AG04450 (cell line): ENCODE measurements at regions not wholly inside any gene's neighbourhood (a gene's known extent, or its start where the extent isn't known, plus 50 kb on each side); places are given as distances from the start of the nearest gene placed in this dataset.

ENCODE experiments used
- CTCF ChIA-PET: fragments of 300-600, 350-600 bp; formaldehyde crosslinking; extraction: SDS; loops from one replicate; lab custom pipeline; 2022; ENCODE audit warnings: antibody characterized with exemption, inconsistent platforms; lab: Charles Lee
- POLR2A ChIA-PET: fragments of 350-600 bp; formaldehyde crosslinking; extraction: SDS; loops from one replicate; lab custom pipeline; 2021; ENCODE audit warnings: antibody characterized with exemption, inconsistent platforms; lab: Yijun Ruan, JAX
- DNase-seq: peaks from one replicate; pipeline ENCODE4 v3.0.0-alpha.2; 2011; ENCODE audit warnings: low read depth, low spot score
- H3K27ac ChIP-seq: one replicate; pipeline ENCODE4 v1.5.1; 2012; ENCODE audit warnings: low read depth, low read length, control low read depth
- H3K27me3 ChIP-seq: one replicate; pipeline ENCODE4 v1.6.0; 2012; ENCODE audit warnings: low read length; ENCODE audit not compliant: control insufficient read depth, insufficient read depth
- H3K4me3 ChIP-seq: 2 replicates; pipeline ENCODE4 v1.5.1; 2011; ENCODE audit warnings: mild to moderate bottlenecking, low read depth, low read length, control low read depth
- H3K9me3 ChIP-seq: 2 replicates; pipeline ENCODE4 v1.5.1; 2012; ENCODE audit warnings: low read length; ENCODE audit not compliant: control insufficient read depth, insufficient read depth
- TF ChIP-seq, protein P1 (sequence below): IDR thresholded peaks from 2 replicates; pipeline ENCODE4 v1.5.1; 2011; ENCODE audit warnings: low read depth, low read length, control low read depth, inconsistent platforms

DNA sequence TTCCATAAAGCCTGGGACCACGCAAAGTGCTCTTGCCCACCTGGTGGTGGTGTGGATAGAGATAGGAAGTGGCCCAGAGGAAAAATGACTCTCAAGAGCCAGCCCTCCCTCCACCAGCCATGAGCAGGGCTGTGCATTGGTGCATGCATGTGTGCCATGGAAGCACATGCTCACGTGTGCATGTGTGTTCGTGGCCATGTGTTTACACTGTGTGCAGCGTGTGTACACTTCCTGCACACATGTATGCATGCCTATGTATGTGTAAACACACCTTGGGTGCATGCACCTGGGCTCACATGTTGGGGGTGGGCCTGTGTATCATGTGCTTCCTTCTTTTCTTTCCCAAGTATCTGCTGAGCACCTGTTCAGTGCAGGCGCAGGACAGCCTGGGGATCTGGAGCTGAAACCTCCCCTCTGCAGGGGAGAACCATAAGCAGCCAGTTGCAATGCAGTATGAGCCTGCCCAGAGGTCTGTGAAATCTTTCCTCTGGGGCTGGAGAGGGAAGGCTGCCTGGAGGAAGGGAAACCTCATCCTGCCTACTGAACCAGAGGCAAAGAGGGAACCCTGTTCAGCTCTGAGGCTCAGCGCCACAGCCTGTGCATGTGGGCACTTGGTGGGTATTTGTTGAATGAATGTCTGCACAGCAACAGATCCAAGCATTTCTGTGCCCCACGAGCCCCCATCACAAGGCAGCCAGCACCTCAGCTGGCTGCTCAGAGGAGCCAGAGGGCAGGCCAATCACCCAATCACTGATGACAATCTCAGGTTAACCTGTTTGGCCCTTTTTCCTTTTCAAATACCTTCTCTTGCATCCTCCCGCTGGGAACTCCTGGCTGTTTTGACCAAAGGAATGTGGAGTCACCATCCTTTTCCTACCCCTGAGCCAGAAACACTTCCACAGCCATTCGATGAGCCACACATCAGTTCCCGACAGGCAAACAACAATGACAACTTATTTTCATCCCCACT lies 327.0 kb downstream of the NPHP4 start:
- no peak for DNase-seq
- Histone ChIP-seq H3K27ac (no peak overlapping the region), H3K4me3 (no peak overlapping the region), H3K9me3 (peaks cover 82% of the 10 kb centered on the region), H3K27me3 (no peaks in the 10 kb centered on the region)
- TF ChIP-seq, protein P1, sequence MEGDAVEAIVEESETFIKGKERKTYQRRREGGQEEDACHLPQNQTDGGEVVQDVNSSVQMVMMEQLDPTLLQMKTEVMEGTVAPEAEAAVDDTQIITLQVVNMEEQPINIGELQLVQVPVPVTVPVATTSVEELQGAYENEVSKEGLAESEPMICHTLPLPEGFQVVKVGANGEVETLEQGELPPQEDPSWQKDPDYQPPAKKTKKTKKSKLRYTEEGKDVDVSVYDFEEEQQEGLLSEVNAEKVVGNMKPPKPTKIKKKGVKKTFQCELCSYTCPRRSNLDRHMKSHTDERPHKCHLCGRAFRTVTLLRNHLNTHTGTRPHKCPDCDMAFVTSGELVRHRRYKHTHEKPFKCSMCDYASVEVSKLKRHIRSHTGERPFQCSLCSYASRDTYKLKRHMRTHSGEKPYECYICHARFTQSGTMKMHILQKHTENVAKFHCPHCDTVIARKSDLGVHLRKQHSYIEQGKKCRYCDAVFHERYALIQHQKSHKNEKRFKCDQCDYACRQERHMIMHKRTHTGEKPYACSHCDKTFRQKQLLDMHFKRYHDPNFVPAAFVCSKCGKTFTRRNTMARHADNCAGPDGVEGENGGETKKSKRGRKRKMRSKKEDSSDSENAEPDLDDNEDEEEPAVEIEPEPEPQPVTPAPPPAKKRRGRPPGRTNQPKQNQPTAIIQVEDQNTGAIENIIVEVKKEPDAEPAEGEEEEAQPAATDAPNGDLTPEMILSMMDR: no peak
- ChIA-PET CTCF (no interaction called here), POLR2A (no interaction called here)

DNA sequence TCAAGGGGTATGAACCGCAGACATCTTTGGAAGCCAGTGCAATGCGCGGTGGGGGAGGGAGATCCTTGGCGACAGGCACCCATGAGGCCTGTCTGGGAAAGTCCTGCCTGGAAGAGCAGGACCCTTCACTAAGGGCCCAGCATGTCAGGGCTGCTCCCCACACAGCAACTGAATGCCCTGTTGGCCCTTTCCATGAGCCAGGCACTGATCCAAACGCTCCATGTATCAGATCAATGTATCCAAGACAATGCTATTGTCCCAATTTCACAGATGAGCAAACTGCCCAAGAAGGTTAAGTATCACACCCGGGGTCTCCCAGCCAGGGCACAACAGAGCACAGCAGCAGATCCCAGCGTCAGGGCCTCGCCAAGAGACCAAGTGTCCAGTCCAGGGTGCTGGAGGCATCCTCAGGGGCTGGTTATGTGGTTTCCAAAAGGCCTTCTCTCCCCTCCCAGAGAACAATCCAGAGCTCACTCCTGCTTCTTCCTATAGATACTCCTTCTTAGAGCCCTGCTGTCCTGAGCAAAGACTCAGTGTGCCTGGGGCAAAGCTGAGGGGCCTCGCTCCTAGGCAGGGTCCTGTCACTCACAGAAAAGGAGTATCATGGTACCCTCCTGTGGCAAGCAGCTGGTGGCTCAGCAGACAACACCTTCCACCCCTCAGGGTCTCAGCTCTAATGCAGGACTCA lies 328.0 kb downstream of the NPHP4 start:
- peaks cover 86% of the 10 kb centered on the region for H3K9me3 ChIP-seq
- H3K27me3 ChIP-seq: no peaks in the 10 kb centered on the region
- H3K4me3 ChIP-seq: no peak overlapping the region
- TF ChIP-seq, protein P1: no peak
- CTCF ChIA-PET: no interaction called here
- no peak for DNase-seq
- H3K27ac ChIP-seq: no peak overlapping the region
- POLR2A ChIA-PET: no interaction called here

DNA sequence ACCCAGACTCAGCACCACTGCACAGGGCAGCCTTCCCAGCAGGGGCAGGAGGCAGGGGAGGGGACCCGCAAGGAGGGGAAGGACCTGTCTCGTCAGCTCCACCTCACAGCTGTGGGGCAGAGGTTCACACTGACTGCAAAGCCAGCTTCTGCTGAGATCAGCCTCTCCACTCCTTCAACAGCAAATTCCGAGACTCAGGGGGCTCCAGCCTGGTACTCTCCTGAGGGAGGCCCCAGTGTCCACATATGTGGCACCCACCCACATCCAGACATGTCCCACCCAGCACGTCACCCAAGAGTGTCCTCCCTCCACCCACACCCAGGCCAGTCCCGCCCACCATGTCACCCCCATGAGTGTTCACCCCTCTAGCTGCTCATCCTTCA lies 329.5 kb downstream of the NPHP4 start:
- Histone ChIP-seq H3K27ac (no peak overlapping the region), H3K4me3 (no peak overlapping the region), H3K9me3 (peaks cover 92% of the 10 kb centered on the region), H3K27me3 (no peaks in the 10 kb centered on the region)
- TF ChIP-seq, protein P1: no peak
- DNase-seq: no peak
- ChIA-PET POLR2A (no interaction called here), CTCF (no interaction called here)

DNA sequence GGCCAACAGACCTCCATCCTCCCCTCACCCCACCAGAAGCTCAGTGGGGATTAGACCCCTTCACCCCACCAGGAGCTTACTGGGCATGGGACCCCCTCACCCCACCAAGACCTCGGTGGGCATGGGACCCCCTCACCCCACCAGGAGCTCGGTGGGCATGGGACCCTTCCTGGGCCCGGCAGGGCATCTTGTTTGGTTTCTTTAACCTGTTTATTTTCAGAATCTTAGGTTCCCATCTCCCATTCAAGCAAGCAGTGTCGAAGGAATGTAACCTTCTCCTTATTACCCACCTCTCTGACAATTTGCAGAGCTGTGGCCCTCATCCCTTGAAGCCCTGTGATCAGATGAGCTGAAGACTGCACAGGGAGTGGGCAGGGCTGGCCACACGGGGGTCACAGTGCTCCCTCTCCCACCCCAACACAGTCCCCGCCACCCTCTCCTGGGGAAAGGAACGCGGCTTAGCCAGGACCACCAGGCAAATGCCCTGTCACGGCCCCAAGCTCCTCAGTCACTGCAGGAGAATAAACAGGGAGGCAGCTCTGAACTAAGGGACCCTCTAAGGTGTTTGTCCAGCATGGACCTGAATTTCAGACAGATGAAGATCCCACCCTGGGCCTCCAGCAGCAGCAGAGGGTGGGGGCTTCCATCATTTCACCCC lies 330.0 kb downstream of the NPHP4 start:
- TF ChIP-seq, protein P1: no peak
- no peak overlapping the region for H3K27ac ChIP-seq
- POLR2A ChIA-PET: no interaction called here
- CTCF ChIA-PET: no interaction called here
- DNase-seq: no peak
- no peak overlapping the region for H3K4me3 ChIP-seq
- H3K9me3 ChIP-seq: peaks cover 88% of the 10 kb centered on the region
- H3K27me3 ChIP-seq: no peaks in the 10 kb centered on the region
